ENCODE measurements at regions not wholly inside any gene's neighbourhood (a gene's known extent, or its start where the extent isn't known, plus 50 kb on each side); places are given as distances from the start of the nearest gene placed in this dataset.
"Not testable (repeated sequence)": the region's sequence is repeated elsewhere in the genome, so short reads cannot be mapped to it uniquely, and the experiment has no call there.

GRCh38 chr7:97449448-97449847 is 282.4 kb upstream of the TAC1 start:
- TF ChIP-seq CTCF (IDR thresholded peaks at IDR 0.05 in 2 of 3, conservative IDR thresholded peaks at IDR 0.05 in 1 of 3; ENCODE audit: control insufficient read depth in 2 of 3, extremely low read depth in 1 of 3, insufficient read depth in 1 of 3, low read depth in 3 of 3, low read length in 3 of 3); EGR1 (IDR thresholded peaks at IDR 0.05; ENCODE audit: borderline replicate concordance in 1 of 2, low read depth in 2 of 2, low read length in 2 of 2): not testable (repeated sequence)

Measured in GM12878 (cell line).